ENCODE measurements at regions not wholly inside any gene's neighbourhood (a gene's known extent, or its start where the extent isn't known, plus 50 kb on each side); places are given as distances from the start of the nearest gene placed in this dataset.

DNA sequence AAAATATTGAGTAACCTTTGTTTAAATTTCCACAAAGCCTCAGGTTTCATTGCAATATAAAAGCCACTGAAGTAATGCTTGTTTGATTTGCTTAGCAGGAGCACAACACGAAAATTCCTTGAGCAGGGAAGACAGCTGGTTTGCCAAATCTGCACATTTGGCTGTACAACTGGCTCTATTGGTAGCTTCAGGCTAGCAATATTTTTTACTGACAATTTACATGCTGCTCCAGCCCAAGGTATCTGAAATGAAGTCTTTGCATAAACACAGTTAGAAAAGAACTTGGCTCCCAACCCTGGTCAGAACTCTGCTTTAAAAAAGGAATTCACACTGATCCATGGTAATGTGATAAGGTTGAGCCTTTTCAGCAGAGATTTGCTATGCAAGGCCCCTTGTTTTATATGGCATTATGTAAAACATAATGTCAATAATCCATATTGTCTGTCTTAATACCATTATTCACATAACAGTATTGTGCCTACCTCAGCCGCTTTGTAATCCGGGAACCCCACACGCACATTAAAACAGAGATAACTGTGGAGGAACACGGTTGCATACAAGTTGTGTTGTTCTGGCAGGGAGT lies 55.7 kb upstream of the CHL1 start:
- DNase-seq = no peak

Measured in OCI-M1 (cell line).